Trophoblast cell (in vitro differentiated cells and primary cell): ENCODE measurements at regions not wholly inside any gene's neighbourhood (a gene's known extent, or its start where the extent isn't known, plus 50 kb on each side); places are given as distances from the start of the nearest gene placed in this dataset.

Experiments
- DNase-seq, 2 donors: peaks; one replicate each; pipeline ENCODE4 v3.0.0-alpha.2; 2016
- H2AFZ ChIP-seq: 2 replicates; pipeline ENCODE4 v1.6.1; 2013; ENCODE audit warnings: low read length, moderate library complexity, mild to moderate bottlenecking; ENCODE audit not compliant: insufficient read depth, poor library complexity
- H2AK5ac ChIP-seq: 2 replicates; pipeline ENCODE4 v1.6.1; 2013; ENCODE audit warnings: mild to moderate bottlenecking, low read length
- H2BK120ac ChIP-seq: 2 replicates; pipeline ENCODE4 v1.6.1; 2013; ENCODE audit warnings: low read length, mild to moderate bottlenecking, moderate library complexity; ENCODE audit not compliant: insufficient read depth, poor library complexity
- H2BK12ac ChIP-seq: 2 replicates; pipeline ENCODE4 v1.6.1; 2013; ENCODE audit warnings: mild to moderate bottlenecking, low read length, moderate library complexity
- H2BK5ac ChIP-seq: 2 replicates; pipeline ENCODE4 v1.6.1; 2013; ENCODE audit warnings: low read length, low read depth, moderate library complexity, mild to moderate bottlenecking; ENCODE audit not compliant: poor library complexity
- H3K14ac ChIP-seq: 2 replicates; pipeline ENCODE4 v1.6.1; 2013; ENCODE audit warnings: mild to moderate bottlenecking, low read length
- H3K18ac ChIP-seq: 2 replicates; pipeline ENCODE4 v1.6.1; 2013; ENCODE audit warnings: mild to moderate bottlenecking, low read length
- H3K23ac ChIP-seq: 2 replicates; pipeline ENCODE4 v1.6.1; 2013; ENCODE audit warnings: low read length
- H3K27ac ChIP-seq: 2 replicates; pipeline ENCODE4 v1.5.1; 2013; ENCODE audit warnings: low read depth, mild to moderate bottlenecking, inconsistent platforms, low read length, moderate library complexity
- H3K27me3 ChIP-seq: 2 replicates; pipeline ENCODE4 v1.6.1; 2013; ENCODE audit warnings: inconsistent platforms, mild to moderate bottlenecking, low read length, moderate library complexity; ENCODE audit not compliant: insufficient read depth
- H3K36me3 ChIP-seq, 2 experiments: 1 replicate in 1 of 2; 2 replicates in 1 of 2; pipeline ENCODE4 v1.6.1; 2013; ENCODE audit warnings: low read length in 2 of 2, mild to moderate bottlenecking in 2 of 2, moderate library complexity in 1 of 2; ENCODE audit not compliant: insufficient read depth in 2 of 2, control insufficient read depth in 1 of 2
- H3K4ac ChIP-seq: 2 replicates; pipeline ENCODE4 v1.6.1; 2013; ENCODE audit warnings: low read depth, mild to moderate bottlenecking, low read length, moderate library complexity
- H3K4me1 ChIP-seq, 2 experiments: 1 replicate in 1 of 2; 2 replicates in 1 of 2; pipeline ENCODE4 v1.6.1; 2013; ENCODE audit warnings: low read length in 2 of 2, mild to moderate bottlenecking in 2 of 2, moderate library complexity in 1 of 2; ENCODE audit not compliant: insufficient read depth in 2 of 2, control insufficient read depth in 1 of 2
- H3K4me2 ChIP-seq: 2 replicates; pipeline ENCODE4 v1.6.1; 2013; ENCODE audit warnings: inconsistent platforms, mild to moderate bottlenecking, low read length, moderate library complexity
- H3K4me3 ChIP-seq: 2 replicates; pipeline ENCODE4 v1.5.1; 2013; ENCODE audit warnings: mild to moderate bottlenecking, low read depth, low read length, inconsistent platforms
- H3K79me1 ChIP-seq: one replicate; pipeline ENCODE4 v1.6.1; 2013; ENCODE audit warnings: low read length
- H3K79me2 ChIP-seq: 2 replicates; pipeline ENCODE4 v1.6.1; 2013; ENCODE audit warnings: low read length, mild to moderate bottlenecking; ENCODE audit not compliant: control insufficient read depth, insufficient read depth, poor library complexity
- H3K9ac ChIP-seq: 2 replicates; pipeline ENCODE4 v1.6.1; 2013; ENCODE audit warnings: mild to moderate bottlenecking, low read length
- H3K9me3 ChIP-seq: 2 replicates; pipeline ENCODE4 v1.6.1; 2013; ENCODE audit warnings: low read depth, mild to moderate bottlenecking, control low read depth, inconsistent platforms, low read length; ENCODE audit not compliant: insufficient read depth
- H4K12ac ChIP-seq: 2 replicates; pipeline ENCODE4 v1.6.1; 2013; ENCODE audit warnings: low read depth, mild to moderate bottlenecking, low read length, moderate library complexity
- H4K8ac ChIP-seq: 2 replicates; pipeline ENCODE4 v1.6.1; 2013; ENCODE audit warnings: low read depth, mild to moderate bottlenecking, low read length, moderate library complexity
- H4K91ac ChIP-seq: one replicate; pipeline ENCODE4 v1.6.1; 2013; ENCODE audit warnings: low read depth, mild to moderate bottlenecking, low read length, moderate library complexity
- WGBS: extraction: QIAGEN DNeasy Blood & Tissue Kit; methylation state at CpG from one replicate; pipeline ENCODE4 v1.1.7; 2013; ENCODE audit warnings: missing lambda C conversion rate; ENCODE audit not compliant: insufficient read length, insufficient coverage; ENCODE audit errors: extremely low coverage; 5-methylcytosine and 5-hydroxymethylcytosine counted together

DNA sequence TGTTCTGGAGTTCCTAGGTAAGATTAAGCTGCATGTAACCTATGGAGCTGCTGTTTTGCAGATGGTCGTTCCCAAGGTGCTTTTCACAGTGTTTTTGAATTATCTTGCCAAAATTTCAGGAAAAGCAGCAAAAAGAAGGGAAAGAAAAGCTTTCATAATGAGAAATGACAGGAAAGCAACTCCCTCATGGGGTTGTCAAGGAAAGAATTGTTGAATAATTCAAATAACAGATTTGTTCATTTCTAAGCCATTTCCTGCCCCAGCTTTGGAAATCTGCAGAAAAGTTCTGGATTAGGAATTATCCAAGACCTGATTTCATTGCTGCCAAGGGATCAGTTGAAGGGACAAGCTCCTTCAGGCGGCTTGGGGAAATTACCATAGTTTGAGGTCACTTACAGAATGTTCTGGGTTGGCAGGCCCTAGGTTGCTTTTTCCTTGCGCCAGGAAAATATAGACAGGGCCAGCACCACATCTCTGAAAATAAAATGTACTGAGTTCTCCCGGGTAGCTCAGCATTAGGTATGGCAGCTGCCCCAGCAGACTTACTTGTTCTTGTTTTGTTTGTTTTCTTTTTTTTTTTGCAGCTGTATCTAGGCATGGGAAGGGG lies 354.7 kb downstream of the STIM2 start:
- no peak for DNase-seq
- Histone ChIP-seq H3K4me3 (no peak overlapping the region), H3K27ac (no peak overlapping the region), H4K8ac (no peak overlapping the region), H2BK12ac (no peak overlapping the region), H4K91ac (no peak overlapping the region), H3K14ac (no peak overlapping the region), H3K4ac (no peak overlapping the region), H3K79me1 (no peaks in the 10 kb centered on the region), H3K79me2 (no peaks in the 10 kb centered on the region), H3K9ac (no peak overlapping the region), H3K36me3 (no peaks in the 10 kb centered on the region), H4K12ac (no peak overlapping the region), H2AK5ac (no peak overlapping the region), H3K23ac (no peak overlapping the region), H2BK5ac (no peak overlapping the region), H2AFZ (no peak overlapping the region), H3K9me3 (no peaks in the 10 kb centered on the region), H3K4me1 (no peaks in the 10 kb centered on the region), H3K4me2 (no peak overlapping the region), H2BK120ac (no peak overlapping the region), H3K18ac (no peak overlapping the region), H3K27me3 (no peaks in the 10 kb centered on the region)
- no CpG with 5 or more reads among the region's 4 CpGs for WGBS

DNA sequence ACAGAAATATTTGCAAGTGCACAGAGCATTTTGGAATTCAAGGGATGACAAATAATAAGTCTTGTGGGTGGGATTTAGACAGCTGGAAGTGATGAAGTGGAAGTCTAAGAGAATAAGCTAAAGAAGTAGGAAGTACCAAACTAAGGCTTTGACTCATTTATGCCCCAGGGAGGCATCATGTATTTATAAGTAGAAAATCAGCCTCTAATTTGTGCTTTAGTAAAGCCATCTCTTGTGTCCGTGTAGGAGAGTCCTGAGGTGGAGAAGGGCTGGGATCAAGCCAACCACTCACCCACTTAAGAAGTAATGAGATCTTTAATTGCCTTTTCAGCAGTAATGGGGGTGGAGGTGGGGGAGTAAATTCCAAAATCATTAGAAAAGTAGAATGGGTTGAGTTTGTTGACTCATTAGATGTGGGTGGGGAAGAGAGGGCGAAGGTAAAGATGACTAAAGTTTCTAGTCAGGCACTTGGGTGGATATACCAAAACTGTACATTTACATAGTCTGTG lies 356.7 kb downstream of the STIM2 start:
- H3K27me3 ChIP-seq = no peaks in the 10 kb centered on the region
- H4K91ac ChIP-seq = no peak overlapping the region
- H3K9me3 ChIP-seq = no peaks in the 10 kb centered on the region
- no peak overlapping the region for H3K9ac ChIP-seq
- no peak overlapping the region for H3K23ac ChIP-seq
- WGBS = 83% methylated on average over 1 of the region's 2 CpGs
- H3K18ac ChIP-seq = no peak overlapping the region
- H4K12ac ChIP-seq = no peak overlapping the region
- H3K4me1 ChIP-seq = no peaks in the 10 kb centered on the region
- no peak overlapping the region for H2BK5ac ChIP-seq
- no peaks in the 10 kb centered on the region for H3K79me1 ChIP-seq
- H4K8ac ChIP-seq = no peak overlapping the region
- H2BK12ac ChIP-seq = no peak overlapping the region
- H3K79me2 ChIP-seq = no peaks in the 10 kb centered on the region
- no peaks in the 10 kb centered on the region for H3K36me3 ChIP-seq
- H2BK120ac ChIP-seq = no peak overlapping the region
- no peak overlapping the region for H3K4ac ChIP-seq
- no peak overlapping the region for H2AK5ac ChIP-seq
- no peak overlapping the region for H3K27ac ChIP-seq
- DNase-seq = no peak
- H3K4me2 ChIP-seq = no peak overlapping the region
- H2AFZ ChIP-seq = no peak overlapping the region
- no peak overlapping the region for H3K14ac ChIP-seq
- H3K4me3 ChIP-seq = no peak overlapping the region

DNA sequence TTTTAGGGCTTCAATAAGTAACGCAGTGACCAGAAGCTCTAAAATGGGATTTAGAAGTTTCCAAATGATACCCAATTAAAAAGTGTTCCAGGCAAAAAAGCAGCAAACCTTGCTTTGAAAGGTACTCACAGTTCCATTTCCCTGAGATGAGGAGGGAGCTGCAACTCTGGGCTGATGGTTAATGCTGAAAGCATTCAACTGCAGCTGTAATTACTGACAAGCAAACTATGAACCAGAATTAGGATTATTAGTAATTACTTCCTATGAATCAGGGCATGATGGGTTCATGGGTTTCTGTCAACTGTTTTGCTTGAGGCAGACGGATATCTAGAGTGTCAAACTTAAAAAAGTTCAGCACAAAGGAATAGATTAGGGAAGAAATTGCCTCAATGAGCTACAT lies 357.4 kb downstream of the STIM2 start:
- Histone ChIP-seq H4K12ac (no peak overlapping the region), H3K79me1 (no peaks in the 10 kb centered on the region), H3K9ac (no peak overlapping the region), H3K9me3 (no peaks in the 10 kb centered on the region), H3K4me2 (no peak overlapping the region), H2BK12ac (no peak overlapping the region), H3K27ac (no peak overlapping the region), H4K91ac (no peak overlapping the region), H3K4me1 (no peaks in the 10 kb centered on the region), H2AFZ (no peak overlapping the region), H3K79me2 (no peaks in the 10 kb centered on the region), H3K18ac (no peak overlapping the region), H3K27me3 (no peaks in the 10 kb centered on the region), H2AK5ac (no peak overlapping the region), H3K23ac (no peak overlapping the region), H3K36me3 (no peaks in the 10 kb centered on the region), H3K4me3 (no peak overlapping the region), H3K14ac (no peak overlapping the region), H2BK120ac (no peak overlapping the region), H2BK5ac (no peak overlapping the region), H4K8ac (no peak overlapping the region), H3K4ac (no peak overlapping the region)
- DNase-seq = no peak
- no CpG with 5 or more reads among the region's 2 CpGs for WGBS

DNA sequence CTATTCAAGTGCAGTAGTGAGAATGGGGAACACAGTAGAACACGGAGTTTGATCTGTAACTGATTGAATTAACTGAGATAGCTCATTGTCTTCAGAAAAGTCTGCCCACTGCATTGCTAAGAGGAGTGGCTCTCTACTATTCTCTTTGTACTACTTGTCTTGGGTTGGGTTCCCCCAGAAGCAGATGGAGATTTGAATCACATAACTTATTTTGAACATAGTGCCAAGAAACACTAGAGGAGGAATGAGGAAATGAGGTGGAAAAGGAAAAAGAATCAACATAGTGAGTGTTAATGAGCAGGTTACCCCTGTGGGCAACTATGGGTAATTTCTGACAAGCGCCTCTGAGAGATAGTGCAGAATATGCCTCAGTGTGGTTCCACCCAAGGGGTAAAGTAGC lies 362.7 kb downstream of the STIM2 start:
- H2AK5ac ChIP-seq = no peak overlapping the region
- no peak overlapping the region for H4K12ac ChIP-seq
- no peak overlapping the region for H3K9ac ChIP-seq
- no peaks in the 10 kb centered on the region for H3K27me3 ChIP-seq
- H3K4me1 ChIP-seq = no peaks in the 10 kb centered on the region
- no peak overlapping the region for H3K4me3 ChIP-seq
- H2BK12ac ChIP-seq = no peak overlapping the region
- no peaks in the 10 kb centered on the region for H3K9me3 ChIP-seq
- no peaks in the 10 kb centered on the region for H3K36me3 ChIP-seq
- no peak overlapping the region for H3K23ac ChIP-seq
- no peak for DNase-seq
- H3K4ac ChIP-seq = no peak overlapping the region
- H2BK5ac ChIP-seq = no peak overlapping the region
- H4K91ac ChIP-seq = no peak overlapping the region
- WGBS = no CpG with 5 or more reads among the region's 2 CpGs
- no peak overlapping the region for H3K18ac ChIP-seq
- no peaks in the 10 kb centered on the region for H3K79me2 ChIP-seq
- H3K4me2 ChIP-seq = no peak overlapping the region
- H4K8ac ChIP-seq = no peak overlapping the region
- H3K14ac ChIP-seq = no peak overlapping the region
- no peak overlapping the region for H2BK120ac ChIP-seq
- H3K27ac ChIP-seq = no peak overlapping the region
- no peak overlapping the region for H2AFZ ChIP-seq
- H3K79me1 ChIP-seq = no peaks in the 10 kb centered on the region
